ENCODE measurements at regions not wholly inside any gene's neighbourhood (a gene's known extent, or its start where the extent isn't known, plus 50 kb on each side); places are given as distances from the start of the nearest gene placed in this dataset.

DNA sequence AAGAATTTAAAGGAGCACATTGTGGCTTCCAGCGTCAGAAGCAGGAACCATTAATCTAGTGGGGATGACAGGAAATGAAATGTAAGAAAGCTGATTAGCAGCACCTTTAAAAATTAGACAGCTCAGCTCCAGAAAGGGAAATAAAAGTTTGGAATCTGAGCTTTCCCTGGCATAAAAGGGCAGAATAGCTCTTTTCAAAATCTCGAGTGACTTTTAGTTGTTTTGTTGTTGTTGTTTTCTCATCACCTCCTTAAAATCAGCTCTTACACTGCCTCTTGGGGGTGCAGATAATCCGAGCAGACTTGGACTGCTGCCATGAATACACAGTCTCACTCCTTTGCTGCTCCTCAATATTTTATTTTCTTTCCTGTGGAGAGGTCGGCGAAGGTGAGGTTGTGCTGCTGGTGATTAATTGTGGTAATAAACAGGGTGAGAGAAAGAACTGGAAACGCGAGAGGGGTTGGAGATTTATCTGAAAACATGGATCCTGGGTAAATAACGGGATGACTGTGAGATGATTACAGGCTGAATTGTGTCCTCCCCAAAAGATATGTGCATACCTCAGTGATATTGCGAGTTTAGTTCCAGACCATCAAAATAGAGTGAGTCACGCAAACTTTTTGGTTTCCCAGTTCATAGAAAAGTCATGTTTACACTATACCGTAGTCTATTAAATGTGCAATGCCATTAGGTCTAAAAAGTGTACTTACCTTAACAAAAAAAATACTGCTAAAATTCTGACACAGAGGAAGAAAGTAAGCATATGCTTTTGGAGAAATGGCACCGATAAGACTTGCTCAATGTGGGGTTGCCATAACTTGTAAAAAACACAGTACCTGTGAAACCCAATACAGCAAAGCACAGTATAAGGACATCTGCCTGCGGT, 787.7 kb downstream of the UQCRFS1 start:
- DNase-seq = no peak

DNA sequence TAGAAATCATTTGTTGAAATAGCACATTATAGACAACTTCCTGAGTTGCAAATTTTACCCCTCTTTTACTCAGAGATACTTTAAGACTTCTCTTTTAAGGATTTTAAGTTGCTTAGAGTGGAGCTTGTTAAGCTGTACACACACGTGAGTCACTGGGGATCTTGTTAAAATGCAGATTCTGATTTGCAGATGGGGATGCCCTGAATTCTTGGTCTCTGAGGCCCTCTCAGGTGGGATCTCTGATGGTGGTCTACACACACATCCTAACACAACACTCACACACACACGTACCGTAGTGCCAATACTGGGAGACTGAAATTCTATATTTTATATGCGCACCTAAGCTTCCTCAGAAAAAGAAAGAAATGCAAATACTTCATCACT, 788.3 kb downstream of the UQCRFS1 start:
- DNase-seq = no peak

DNA sequence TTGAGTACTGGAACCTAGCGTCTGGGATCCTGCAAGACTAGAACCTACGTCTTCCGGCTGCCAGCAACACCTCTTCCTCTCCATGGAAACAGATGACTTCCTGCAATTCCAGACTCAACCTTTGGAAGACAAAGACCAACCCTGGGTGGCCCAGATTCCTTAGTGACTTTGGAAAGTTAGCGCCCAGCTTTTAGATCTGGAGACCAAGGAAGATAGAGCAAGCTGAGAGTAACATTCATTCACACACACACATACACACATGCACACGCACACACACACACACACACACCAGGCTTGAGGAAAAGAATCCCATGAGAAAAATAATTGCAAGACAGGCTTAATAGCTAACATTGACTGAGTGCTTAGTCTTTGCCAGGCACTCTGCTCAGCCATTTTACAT, 788.9 kb downstream of the UQCRFS1 start:
- DNase-seq = no peak

DNA sequence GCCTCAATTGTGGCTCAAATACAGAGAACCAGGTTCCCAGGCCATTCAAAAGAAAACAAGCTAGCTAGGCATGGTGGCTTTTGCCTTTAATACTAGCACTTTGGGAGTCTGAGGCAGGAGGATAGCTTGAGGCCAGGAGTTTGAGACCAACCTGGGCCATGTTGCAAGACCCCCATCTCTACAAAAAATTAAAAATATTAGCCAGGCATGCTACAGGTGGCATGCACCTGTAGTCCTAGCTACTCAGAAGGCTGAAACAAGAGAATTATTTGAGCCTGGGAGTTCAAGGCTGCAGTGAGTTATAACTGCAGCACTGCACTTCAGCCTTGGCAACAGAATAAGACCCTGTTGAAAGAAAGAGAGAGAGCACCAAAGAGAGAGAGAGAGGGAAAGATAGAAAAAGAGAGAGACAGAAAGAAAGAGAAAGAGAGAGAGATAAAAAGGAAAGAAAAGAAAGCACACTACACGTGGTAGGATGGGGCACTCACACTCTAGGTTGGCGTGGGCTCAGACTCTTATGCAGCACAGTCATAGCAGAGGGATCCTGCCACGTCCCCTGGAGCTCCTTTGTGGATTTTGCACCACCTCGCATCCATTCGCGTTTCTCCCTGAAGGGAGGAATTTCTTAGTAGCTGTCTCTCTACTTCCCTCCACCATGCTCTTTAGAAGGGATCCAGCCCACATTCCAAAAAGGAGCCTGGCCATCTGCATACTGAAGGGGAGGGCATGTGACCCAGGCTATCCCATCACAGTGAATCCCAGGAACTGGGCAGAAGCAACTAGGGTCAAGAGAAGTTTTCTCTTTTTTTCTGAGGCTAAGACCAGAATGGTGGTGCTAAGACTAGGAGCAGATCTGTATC, 789.9 kb downstream of the UQCRFS1 start:
- DNase-seq = no peak

DNA sequence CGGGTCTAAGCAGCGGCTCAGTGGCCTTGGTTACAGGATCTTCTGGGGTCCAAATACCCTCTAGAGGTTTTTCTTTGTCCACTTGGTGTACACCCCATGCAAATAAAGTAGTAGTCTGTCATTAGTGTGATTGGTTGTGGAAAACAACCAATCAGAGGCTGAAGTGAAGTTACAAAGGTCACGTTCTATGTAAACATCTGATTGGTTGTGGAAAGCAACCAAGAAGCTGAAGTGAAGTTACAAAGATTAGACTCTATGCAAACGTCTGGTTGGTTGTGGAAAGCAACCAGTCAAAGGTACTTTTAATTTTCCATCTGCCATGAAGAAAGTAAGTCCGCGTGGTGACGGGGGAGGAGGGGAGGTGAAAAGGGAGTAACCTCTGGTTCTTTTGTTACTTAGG, 790.9 kb downstream of the UQCRFS1 start:
- no peak for DNase-seq

DNA sequence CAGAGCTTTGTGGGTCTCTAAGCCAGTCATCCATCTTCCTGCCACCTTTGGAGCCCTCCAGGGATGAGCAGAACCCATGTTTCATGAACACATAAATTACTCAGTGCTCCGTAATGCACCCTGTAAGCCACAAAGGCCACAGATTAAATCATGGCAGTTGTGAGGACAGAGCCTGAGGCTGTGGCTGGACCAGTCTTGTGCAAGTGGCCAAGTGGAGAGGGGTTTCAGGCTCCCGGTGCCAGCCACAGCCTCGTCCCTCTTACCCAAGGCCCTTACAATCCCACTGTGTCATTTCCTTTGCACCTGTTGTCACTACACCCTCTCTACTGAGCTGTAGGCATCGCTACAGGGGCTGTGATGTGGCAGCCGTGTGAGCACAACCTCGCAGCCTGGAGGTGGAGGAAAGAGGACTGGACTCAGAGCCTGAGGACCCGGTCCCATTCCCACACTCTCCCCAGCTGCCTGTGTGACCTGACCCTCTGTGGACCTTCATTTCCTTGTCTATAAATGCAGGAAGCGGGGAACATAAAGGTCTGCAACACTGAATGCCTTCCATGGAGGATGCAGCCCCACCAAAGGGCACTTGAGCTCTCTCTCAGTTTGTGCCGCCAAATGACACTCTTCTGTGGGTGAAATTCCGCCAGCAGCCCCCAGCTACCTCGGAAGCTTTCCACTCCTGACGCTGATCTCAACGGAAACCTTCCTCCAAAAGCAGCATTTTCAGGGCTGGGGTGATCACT, 792.0 kb downstream of the UQCRFS1 start:
- DNase-seq = no peak

DNA sequence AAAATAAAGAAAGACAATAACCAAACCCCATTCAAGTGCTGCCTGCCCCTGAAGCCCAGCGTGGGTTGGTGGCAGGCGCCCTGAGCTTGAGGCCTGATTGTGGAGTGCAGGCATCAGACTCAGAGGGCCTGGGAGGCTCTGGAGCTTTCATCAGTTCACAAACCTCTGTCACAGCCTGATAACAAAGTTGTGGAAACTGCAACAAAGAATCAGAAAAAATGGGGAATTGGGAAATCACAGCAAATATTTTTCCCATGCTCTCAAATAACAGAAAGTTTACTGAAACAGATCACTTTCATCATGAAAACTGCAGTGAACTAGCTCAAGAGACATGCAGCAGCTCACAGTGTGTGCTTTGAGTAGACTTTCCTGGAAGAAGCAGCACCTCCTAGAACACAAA, 793.6 kb downstream of the UQCRFS1 start:
- no peak for DNase-seq

DNA sequence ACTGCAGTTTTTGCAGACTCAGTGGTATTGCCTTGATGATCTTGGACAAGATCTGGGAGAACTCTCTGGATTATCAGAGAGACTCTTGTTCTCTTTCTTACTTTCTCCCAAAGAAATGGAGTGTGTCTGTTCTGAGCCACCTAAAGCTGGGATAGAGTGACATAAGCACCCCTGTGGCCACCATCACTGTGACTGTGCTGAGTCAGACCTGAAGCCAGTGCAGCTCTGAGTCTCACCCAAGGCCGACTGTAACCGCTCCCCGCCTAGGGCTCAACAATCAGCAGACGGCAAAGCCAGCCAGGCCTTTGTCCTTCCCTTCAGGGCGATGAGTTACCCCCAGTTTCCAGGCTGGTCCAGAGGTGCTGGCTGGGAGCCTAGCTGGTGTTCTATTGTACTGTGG, 795.6 kb downstream of the UQCRFS1 start:
- DNase-seq = no peak

DNA sequence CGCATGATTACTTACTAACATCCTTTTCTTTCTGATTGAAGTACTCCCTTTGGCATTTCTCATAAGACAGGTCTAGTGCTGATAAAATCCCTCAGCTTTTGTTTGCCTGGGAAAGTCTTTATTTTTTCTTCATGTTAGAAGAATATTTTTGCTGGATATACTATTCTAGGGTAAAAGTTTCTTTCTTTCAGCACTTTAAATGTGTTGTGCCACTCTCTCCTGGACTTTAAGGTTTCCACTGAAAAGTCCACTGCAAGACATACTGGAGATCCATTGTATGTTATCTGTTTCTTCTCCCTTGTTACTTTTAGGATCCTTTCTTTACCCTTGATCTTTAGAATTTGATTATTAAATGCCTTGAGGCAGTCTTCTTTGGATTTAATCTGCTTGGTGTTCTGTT, 796.7 kb downstream of the UQCRFS1 start:
- no peak for DNase-seq

DNA sequence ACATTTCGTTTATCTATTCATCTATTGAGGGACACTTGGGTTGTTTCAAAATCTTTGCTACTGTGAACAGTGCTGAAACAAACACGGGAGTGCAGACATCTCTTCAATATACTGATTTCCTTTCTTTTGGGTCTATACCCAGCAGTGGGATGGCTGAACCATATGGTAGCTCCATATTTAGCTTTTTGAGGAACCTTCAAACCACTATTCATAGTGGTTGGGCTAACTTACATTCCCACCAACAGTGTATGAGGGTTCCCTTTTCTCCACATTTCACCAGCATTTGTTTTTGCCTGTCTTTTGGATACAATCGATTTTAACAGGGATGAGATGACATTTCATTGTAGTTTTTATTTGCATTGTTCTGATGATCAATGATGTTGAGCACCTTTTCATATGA, 798.2 kb downstream of the UQCRFS1 start:
- DNase-seq = no peak

DNA sequence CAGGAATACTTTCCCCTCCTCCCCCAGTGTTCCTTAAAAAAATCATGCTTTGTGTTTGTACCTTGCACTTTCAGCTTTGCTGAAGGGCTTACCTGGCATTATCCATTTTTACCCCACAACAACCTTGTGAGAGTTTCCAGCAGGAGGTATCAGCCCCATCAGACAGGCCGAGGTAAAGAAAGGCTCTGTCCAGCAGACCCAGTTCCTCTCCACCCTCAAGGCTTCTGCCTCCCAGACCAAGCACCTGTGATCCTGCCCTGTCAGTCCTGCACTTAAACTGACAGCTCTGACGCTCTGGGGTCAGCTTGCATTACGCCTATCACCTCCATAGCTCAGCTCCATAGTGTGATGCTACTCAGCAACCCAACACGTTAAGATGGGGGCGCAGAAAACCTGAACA, 803.1 kb downstream of the UQCRFS1 start:
- DNase-seq = no peak

DNA sequence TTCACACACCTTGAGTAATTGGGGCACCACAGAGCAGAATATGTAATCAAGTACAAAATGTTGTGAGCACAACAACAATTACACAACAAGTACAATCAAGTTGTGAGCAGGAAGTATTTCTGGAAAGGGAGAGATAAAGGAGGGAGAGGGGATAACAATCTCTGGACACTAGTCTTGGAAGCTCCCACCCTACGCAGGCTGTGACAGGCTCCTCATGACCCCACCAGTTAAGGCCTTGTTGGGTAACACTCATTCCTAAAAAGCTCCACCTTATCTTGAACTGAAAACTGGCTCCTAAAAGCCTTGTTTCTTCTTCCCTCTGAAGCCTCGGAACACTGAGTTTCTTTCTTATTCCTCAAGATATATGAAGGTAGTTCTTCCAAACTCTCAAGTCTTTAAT, 806.0 kb downstream of the UQCRFS1 start:
- DNase-seq = no peak

DNA sequence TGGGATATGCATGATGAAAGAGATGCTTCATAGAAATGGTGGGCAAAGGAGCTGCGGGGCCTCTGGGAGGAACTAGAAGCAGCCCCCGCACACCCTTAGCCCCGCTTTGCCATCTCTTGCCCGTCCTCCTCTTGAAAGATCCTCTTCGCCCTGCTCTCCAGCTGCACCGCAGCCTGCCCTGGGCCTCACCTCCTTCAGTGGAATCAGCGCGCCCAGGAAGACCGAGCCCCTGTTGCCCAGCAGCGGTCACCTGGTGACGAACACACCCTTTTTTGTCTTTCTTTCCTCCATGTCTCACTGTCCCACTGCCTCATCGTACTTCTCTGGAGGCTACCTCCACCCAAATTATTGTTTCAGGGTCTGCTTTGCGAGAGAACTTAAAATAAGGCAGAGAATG, 807.6 kb downstream of the UQCRFS1 start:
- peak; percentile 76 for DNase-seq

DNA sequence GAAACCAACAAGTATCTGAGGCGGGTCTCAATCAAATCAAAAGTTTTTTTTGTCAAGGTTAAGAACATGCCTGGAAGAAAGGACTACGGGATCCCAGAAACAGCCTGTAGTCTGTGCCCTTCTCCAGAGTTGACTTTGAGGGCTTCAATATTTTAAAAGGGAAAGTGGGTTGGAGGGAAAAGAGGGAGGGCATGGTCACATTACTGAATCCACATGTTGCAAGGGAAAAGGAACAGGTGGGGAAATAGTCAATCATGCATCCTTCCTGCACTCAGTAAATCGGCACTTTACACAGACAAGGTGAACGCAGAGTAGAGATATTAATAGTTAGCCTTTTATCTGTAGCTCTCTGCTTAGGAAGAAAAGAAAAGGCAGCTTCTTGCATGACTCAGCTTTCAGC, 808.5 kb downstream of the UQCRFS1 start:
- DNase-seq = no peak

DNA sequence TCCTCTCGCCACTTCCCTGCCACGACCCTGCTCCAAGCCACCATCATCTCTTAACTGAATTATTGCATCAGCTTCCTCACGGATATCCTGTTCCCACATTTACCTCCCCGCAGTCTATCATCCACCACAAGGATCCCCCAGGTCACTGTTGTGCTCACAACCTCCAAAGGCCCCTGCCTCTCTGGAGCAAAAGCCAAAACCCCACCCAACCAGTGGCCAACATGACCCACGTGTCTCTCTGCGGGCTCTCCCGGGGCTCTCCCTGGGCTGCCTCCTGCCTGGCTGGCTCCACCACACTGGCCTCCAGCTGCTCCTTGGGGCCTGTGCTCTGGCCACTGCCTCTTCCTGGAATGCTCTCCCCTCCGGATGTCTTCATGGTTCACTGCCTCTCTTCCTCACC, 809.3 kb downstream of the UQCRFS1 start:
- DNase-seq = no peak

DNA sequence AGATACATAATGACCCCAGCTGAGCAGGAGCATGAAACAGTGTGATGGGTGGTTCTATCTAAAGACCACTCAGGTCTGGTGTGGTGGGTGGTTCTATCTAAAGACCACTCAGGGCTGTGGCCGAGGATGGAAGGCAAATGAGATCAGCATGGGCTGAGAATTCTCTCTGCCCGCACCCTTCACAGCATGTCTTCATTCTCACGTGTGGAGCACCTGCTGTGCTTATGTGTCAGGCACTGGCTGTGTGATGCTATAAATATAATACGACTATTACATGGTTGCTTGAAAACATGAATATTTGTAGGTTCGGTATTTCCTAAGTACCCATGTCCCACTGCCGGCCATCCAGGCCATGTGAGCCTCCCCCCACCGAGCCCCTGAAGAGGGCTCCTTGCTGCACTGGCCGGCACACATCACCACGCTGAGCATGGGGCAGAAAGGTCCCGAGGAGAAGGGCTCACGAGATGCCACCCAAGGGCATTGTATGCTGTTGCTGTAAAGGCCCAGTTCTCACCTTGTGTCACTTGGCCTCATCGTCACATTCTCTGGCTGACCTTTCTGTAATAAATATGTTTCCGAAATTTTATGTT, 810.2 kb downstream of the UQCRFS1 start:
- DNase-seq = no peak

DNA sequence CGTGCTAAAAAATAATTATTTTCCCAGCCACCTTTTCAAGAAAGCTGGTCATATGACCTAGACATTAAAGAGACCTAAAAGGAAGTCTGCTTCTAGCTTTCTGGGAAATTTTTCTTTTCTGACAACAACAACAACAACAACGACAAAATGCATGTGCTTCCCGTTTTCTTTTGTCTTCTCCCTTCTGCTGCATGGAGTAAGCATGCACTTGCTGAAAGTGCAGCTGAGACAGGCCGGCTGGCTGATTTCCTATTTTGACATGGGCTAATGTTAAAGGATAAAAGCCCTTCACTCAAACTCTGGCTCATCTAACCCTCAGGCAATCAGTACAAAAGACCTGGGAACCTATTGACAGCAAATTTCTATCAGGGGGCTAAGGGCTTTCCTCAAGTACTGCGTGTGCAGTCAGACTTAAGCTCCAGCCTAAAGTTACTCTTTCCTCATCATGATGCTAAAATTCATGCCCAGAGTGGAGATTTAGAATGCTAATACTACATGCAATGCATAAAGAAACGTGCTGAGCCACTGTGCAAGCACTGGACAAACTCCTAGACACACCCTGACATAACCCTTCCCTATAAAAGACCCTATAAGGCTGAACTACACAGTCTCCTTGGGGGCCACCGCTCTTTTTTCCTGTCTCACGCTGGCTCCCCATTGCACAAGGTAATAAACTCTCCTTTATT, 811.1 kb downstream of the UQCRFS1 start:
- DNase-seq = no peak

DNA sequence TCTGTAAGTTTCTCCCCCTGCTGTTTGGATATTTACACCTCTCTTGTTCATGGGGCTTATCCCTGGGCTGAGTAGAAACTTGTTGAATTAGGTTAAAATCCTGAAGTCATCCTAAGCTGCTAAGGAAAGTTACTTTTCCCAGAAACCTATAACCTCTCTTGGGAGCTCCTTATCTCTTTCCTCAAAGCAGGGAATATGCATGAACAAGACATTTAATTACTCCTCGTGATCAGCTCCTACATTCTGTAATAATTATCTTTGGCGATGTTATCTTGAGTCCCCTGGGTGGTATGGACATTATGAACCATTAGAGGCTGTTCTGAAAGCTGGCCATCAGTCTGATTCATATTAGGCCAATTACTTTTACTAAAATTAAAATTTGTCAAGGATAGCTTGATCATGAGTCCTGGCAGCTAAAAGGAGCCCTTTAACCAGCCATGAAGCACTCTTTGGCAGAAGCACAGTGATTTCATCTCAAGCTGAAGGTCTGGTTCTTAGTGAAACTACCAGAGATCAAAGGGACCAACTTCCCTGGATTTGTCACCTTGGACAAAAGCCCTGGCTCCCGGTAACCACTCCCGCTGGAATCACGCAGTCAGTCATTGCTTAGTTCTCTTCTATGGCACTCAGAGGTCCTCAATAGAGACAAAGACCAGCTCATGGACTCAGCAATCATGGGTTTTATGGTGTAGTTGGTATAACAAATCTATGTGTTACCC, 811.8 kb downstream of the UQCRFS1 start:
- DNase-seq = no peak

DNA sequence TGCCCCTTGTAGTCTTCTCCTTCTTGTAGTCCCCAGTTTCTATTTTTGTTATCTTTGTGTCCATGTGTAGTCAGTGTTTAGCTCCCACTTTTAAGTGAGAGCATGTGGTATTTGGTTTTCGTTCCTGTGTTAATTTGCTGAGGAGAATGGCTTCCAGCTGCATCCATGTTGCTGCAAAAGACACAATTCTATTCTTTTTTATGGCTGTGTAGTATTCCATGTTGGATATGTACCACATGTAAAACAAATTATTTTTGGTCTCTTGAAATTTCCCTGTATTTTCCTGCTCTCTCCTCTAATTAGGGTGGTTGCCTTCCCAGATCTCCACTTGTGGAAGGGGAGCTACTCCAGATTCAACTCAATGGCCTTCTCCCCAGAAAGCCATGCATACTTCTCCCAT, 813.8 kb downstream of the UQCRFS1 start:
- no peak for DNase-seq

DNA sequence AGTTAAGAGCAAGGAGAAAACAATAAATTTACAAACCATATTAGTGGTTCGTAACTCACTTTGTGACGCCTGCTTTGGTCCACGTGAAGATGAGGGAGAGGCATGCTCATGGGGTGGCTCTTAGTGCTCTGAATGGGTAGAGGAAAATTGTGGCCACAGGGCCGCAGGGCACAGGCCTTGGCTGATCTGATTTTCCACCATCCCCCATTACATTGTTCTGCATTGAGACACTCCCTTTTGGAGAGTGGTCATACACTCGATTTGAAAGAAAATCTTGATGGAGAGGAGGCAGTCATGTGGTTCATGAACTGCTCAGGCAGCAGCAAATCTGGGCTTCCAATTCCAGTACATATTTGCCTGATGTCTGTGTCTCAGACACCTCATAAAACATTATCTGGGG, 815.2 kb downstream of the UQCRFS1 start:
- DNase-seq = no peak

DNA sequence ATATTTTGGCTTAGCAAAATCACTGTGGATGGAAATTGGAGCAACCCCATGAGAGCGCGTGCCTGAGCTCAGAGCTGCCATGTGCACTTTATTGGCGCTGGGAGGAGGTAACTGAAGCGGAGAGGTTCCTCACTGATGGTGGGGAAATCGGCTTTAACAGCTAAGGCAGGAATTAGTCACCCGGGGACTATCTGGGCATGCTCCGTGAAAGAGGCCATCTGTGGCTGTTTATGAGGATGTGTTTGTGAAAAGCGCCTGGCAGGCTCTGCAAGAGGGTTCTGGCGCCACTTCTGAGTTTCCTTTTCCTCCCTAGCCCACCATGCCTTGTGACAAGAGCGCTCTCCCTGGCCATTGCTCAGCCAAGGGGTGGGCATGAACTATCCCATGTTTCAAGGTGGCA, 815.6 kb downstream of the UQCRFS1 start:
- DNase-seq = no peak

DNA sequence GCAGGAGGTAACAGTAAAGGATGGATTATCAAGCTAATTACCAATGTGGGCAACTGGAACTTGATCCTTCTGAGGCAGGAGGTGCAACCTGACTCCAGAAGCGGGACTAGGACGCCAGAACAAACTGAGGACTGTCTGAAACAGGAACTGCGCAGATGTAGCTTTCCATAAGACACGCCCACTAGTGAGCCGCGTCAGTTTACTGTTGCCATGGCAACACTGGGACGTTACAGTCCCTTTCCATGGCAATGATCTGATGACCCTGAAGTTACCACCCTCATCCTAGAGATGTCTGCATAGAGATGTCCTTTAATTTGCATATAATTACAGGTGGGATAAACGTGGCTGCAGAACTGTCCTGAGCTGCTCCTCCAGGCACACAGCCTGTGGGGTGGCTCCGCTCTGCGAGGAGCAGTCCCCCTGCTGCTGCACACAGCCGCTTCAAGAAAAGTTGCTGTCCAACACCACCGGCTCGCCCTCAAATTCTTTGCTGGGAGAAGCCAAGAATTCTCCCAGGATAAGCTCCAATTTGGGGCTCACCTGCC, 816.6 kb downstream of the UQCRFS1 start:
- no peak for DNase-seq

Data from NCI-H1105 treated with DMSO at 0.1 percent for 48 hours (cell line).